K562 (cell line): ENCODE measurements at regions not wholly inside any gene's neighbourhood (a gene's known extent, or its start where the extent isn't known, plus 50 kb on each side); places are given as distances from the start of the nearest gene placed in this dataset.

ENCODE experiments used
- ATAC-seq: fragments of 200-7000 bp; cut with Tn5 transposase; 3 replicates; pipeline ENCODE4 v1.9.1; 2020; ENCODE audit warnings: moderate library complexity
- BruUV-seq: library from RNA; stranded (reverse); fragments of 400-500 nt; replicated peaks from 2 replicates; lab custom pipeline; 2021; lab: Mats Ljungman, UMichigan
- CTCF ChIA-PET: fragments of 300-600 bp; formaldehyde crosslinking; extraction: SDS; loops from one replicate; lab custom pipeline; 2021; ENCODE audit warnings: low intra/inter-chr PET ratio; lab: Yijun Ruan, JAX
- POLR2A ChIA-PET: fragments of 300-600, 350-650 bp; sonication (Branson Sonifier 250); formaldehyde crosslinking; extraction: SDS; loops from one replicate; lab custom pipeline; 2021; ENCODE audit warnings: antibody characterized with exemption, inconsistent platforms; lab: Yijun Ruan, JAX
- DNase-seq, 4 experiments: peaks; one replicate each; pipeline versions ENCODE4 v3.0.0 to v3.0.0-alpha.2; 2011 to 2018; ENCODE audit warnings: low spot score in 3 of 4, mixed read lengths in 3 of 4; ENCODE audit errors: extremely low read depth in 1 of 4
- FAIRE-seq: peaks from 2 replicates; lab custom pipeline; 2011; peaks lifted over from hg19 to GRCh38; lab: Jason Lieb, UNC
- H2AFZ ChIP-seq: 2 replicates; pipeline ENCODE4 v1.6.0; 2011; ENCODE audit warnings: low read depth, low read length, control low read depth, inconsistent platforms
- H3K27ac ChIP-seq: fragments of 200-600 bp; 3 replicates; pipeline ENCODE4 v1.8.0; 2011; ENCODE audit warnings: low read depth, mild to moderate bottlenecking, control low read depth, inconsistent platforms, low read length, moderate library complexity, mixed read lengths; ENCODE audit errors: extremely low read depth
- H3K27me3 ChIP-seq, 2 experiments: fragments of 300-600 bp in 1 of 2; 2 replicates in 1 of 2; 3 replicates in 1 of 2; pipeline versions ENCODE4 v1.6.0 to v1.8.0; 2011; ENCODE audit warnings: inconsistent platforms in 2 of 2, low read length in 2 of 2, mild to moderate bottlenecking in 1 of 2, mixed read lengths in 1 of 2, moderate library complexity in 1 of 2; ENCODE audit not compliant: control insufficient read depth in 2 of 2, insufficient read depth in 2 of 2
- H3K36me3 ChIP-seq: fragments of 300-600 bp; 3 replicates; pipeline ENCODE4 v1.8.0; 2011; ENCODE audit warnings: mild to moderate bottlenecking, low read length, inconsistent platforms; ENCODE audit not compliant: control insufficient read depth, insufficient read depth
- H3K4me1 ChIP-seq, 2 experiments: fragments of 200-600 bp in 1 of 2; replicated peaks in 1 of 2; 2 replicates in 1 of 2; 3 replicates in 1 of 2; pipeline versions ENCODE4 v1.5.1 to v1.8.0; 2011; ENCODE audit warnings: inconsistent platforms in 2 of 2, low read length in 2 of 2, mild to moderate bottlenecking in 1 of 2, mixed read lengths in 1 of 2, moderate library complexity in 1 of 2; ENCODE audit not compliant: control insufficient read depth in 2 of 2, insufficient read depth in 2 of 2
- H3K4me2 ChIP-seq: 2 replicates; pipeline ENCODE4 v1.6.1; 2011; ENCODE audit warnings: low read length, control low read depth, inconsistent platforms, mixed read lengths; ENCODE audit not compliant: insufficient read depth
- H3K4me3 ChIP-seq: fragments of 200-600 bp; sonication (generic), shearing (Covaris generic); 2 replicates; pipeline ENCODE4 v1.5.1; 2016; ENCODE audit warnings: control low read depth, inconsistent platforms
- H3K79me2 ChIP-seq: fragments of 200-600 bp; 3 replicates; pipeline ENCODE4 v1.8.0; 2011; ENCODE audit warnings: low read length, inconsistent platforms; ENCODE audit not compliant: control insufficient read depth, insufficient read depth
- H3K9ac ChIP-seq, 2 experiments: 2 replicates each; pipeline versions ENCODE4 v1.6.0 to v1.6.1; 2011; ENCODE audit warnings: low read depth in 2 of 2, low read length in 2 of 2, control low read depth in 1 of 2, inconsistent platforms in 1 of 2, mild to moderate bottlenecking in 1 of 2, mixed read lengths in 1 of 2; ENCODE audit not compliant: insufficient read depth in 1 of 2
- H3K9me1 ChIP-seq: one replicate; pipeline ENCODE4 v1.6.0; 2011; ENCODE audit warnings: inconsistent platforms, mild to moderate bottlenecking, low read length, moderate library complexity; ENCODE audit not compliant: control insufficient read depth, insufficient read depth
- H3K9me3 ChIP-seq: replicated peaks from 2 replicates; pipeline ENCODE4 v1.5.1; 2011; ENCODE audit warnings: low read depth, low read length, inconsistent platforms; ENCODE audit not compliant: control insufficient read depth, insufficient read depth
- H4K20me1 ChIP-seq: replicated peaks from 2 replicates; pipeline ENCODE4 v1.6.1; 2011; ENCODE audit warnings: low read length, inconsistent platforms, mixed read lengths; ENCODE audit not compliant: control insufficient read depth, insufficient read depth
- BCL6 ChIP-seq: fragments of 250-450 bp; sonication (Bioruptor Pico); IDR thresholded peaks from 2 replicates; pipeline ENCODE4 v1.4.0; 2020
- CAMTA2 ChIP-seq: fragments of 250-450 bp; sonication (Bioruptor Pico); conservative IDR thresholded peaks from 2 replicates; pipeline ENCODE4 v1.5.1; 2022
- CBX5 ChIP-seq: IDR thresholded peaks from 2 replicates; pipeline ENCODE4 v1.6.1; 2014; ENCODE audit warnings: low read depth, borderline replicate concordance
- CEBPB ChIP-seq: fragments of 450-650 bp; IDR thresholded peaks from 2 replicates; pipeline ENCODE4 v1.6.1; 2016; ENCODE audit warnings: missing genetic modification characterization, missing compliant biosample characterization
- CEBPZ ChIP-seq: fragments of 150-350 bp; IDR thresholded peaks from 2 replicates; pipeline ENCODE4 v1.6.1; 2014; ENCODE audit warnings: low read depth, mild to moderate bottlenecking, low read length, borderline replicate concordance
- CLOCK ChIP-seq: fragments of 250-450 bp; sonication (Bioruptor Pico); IDR thresholded peaks from 2 replicates; pipeline ENCODE4 v1.4.0; 2020; ENCODE audit warnings: mild to moderate bottlenecking, moderate library complexity, borderline replicate concordance
- FOXA1 ChIP-seq: fragments of 450-650 bp; IDR thresholded peaks from 2 replicates; pipeline ENCODE4 v1.6.1; 2016; ENCODE audit warnings: mild to moderate bottlenecking, borderline replicate concordance
- HDAC3 ChIP-seq: fragments of 450-650 bp; IDR thresholded peaks from 2 replicates; pipeline ENCODE4 v1.6.1; 2018; ENCODE audit warnings: borderline replicate concordance, mild to moderate bottlenecking, moderate library complexity; ENCODE audit not compliant: partially characterized antibody
- KDM1A ChIP-seq, 2 experiments: fragments of 450-650 bp; IDR thresholded peaks; 2 replicates each; pipeline ENCODE4 v1.6.1; 2016; ENCODE audit warnings: mild to moderate bottlenecking in 2 of 2
- L3MBTL2 ChIP-seq: fragments of 450-650 bp; IDR thresholded peaks from 2 replicates; pipeline ENCODE4 v1.6.1; 2016; ENCODE audit warnings: mild to moderate bottlenecking, moderate library complexity
- MAZ ChIP-seq, 2 experiments: fragments of 450-650 bp in 1 of 2; sonication (generic) in 1 of 2; formaldehyde crosslinking; IDR thresholded peaks in 1 of 2; conservative IDR thresholded peaks in 1 of 2; 2 replicates each; pipeline versions ENCODE4 v1.4.0 to v1.5.0; 2020; ENCODE audit warnings: mild to moderate bottlenecking in 1 of 2, missing genetic modification reagents in 1 of 2
- NUFIP1 ChIP-seq: fragments of 450-650 bp; IDR thresholded peaks from 2 replicates; pipeline ENCODE4 v1.6.1; 2018; ENCODE audit not compliant: partially characterized antibody
- POU5F1 ChIP-seq: fragments of 150-350 bp; IDR thresholded peaks from 2 replicates; pipeline ENCODE4 v1.6.1; 2014; ENCODE audit warnings: borderline replicate concordance, low read length, low read depth, mild to moderate bottlenecking; ENCODE audit not compliant: partially characterized antibody
- SNIP1 ChIP-seq: fragments of 450-650 bp; IDR thresholded peaks from 2 replicates; pipeline ENCODE4 v1.7.1; 2017; ENCODE audit warnings: low read depth, mild to moderate bottlenecking
- TAF1 ChIP-seq: IDR thresholded peaks from 2 replicates; pipeline ENCODE4 v1.6.1; 2011; ENCODE audit warnings: mild to moderate bottlenecking, low read length, moderate library complexity; ENCODE audit not compliant: insufficient read depth, control insufficient read depth, severe bottlenecking; ENCODE audit errors: extremely low read depth
- ZBTB17 ChIP-seq: fragments of 450-650 bp; formaldehyde crosslinking; IDR thresholded peaks from 2 replicates; pipeline ENCODE4 v1.4.0; 2020; ENCODE audit warnings: mild to moderate bottlenecking
- ZNF253 ChIP-seq: fragments of 250-450 bp; sonication (Bioruptor Pico); conservative IDR thresholded peaks from 2 replicates; pipeline ENCODE4 v1.6.1; 2021; ENCODE audit warnings: mild to moderate bottlenecking
- ZNF354B ChIP-seq: fragments of 250-450 bp; sonication (Bioruptor Pico); IDR thresholded peaks from 2 replicates; pipeline ENCODE4 v1.4.0; 2020
- ZNF696 ChIP-seq: fragments of 250-450 bp; sonication (Bioruptor Pico); conservative IDR thresholded peaks from 2 replicates; pipeline ENCODE4 v1.4.0; 2020; ENCODE audit warnings: mild to moderate bottlenecking, moderate library complexity
- WGBS: fragments of 100-300 bp; shearing (Covaris generic); methylation state at CpG from one replicate; pipeline ENCODE4 v1.1.6; 2016; ENCODE audit warnings: low coverage, mixed read lengths; ENCODE audit not compliant: insufficient coverage; ENCODE audit errors: missing lambda C conversion rate; 5-methylcytosine and 5-hydroxymethylcytosine counted together
- in situ Hi-C: fragments of 300-500 bp; cut with MboI; formaldehyde crosslinking; loops from 4 replicates; pipeline ENCODE4 v1.15.0; 2018; ENCODE audit warnings: inconsistent platforms, mixed read lengths
- intact Hi-C: fragments of 100-400 bp; cut with micrococcal nuclease; formaldehyde crosslinking; loops from 2 replicates; pipeline ENCODE4 v1.14.2; 2022

- H3K27me3 ChIP-seq: no peaks in the 10 kb centered on the region
- POLR2A ChIA-PET: no interaction called here
- H3K4me1 ChIP-seq: peaks cover 0 to 5% of the 10 kb centered on the region in 2 experiments; a peak in 3 of 5 replicates
- no peaks in the 10 kb centered on the region for H3K79me2 ChIP-seq
- no peaks in the 10 kb centered on the region for H4K20me1 ChIP-seq
- DNase-seq: no peak
- CTCF ChIA-PET: no interaction called here
- TF ChIP-seq FOXA1 (no peak), ZBTB17 (CRISPR knock-in tag) (no peak), L3MBTL2 (no peak), POU5F1 (no peak), ZNF253 (CRISPR knock-in tag) (no peak), BCL6 (no peak), CBX5 (no peak), SNIP1 (no peak), KDM1A (IDR thresholded peaks at IDR 0.05) (no peak), ZNF696 (no peak), MAZ (CRISPR knock-in tag; conservative IDR thresholded peaks at IDR 0.05 in 1 of 2, IDR thresholded peaks at IDR 0.05 in 1 of 2) (no peak), HDAC3 (no peak), TAF1 (no peak), CAMTA2 (CRISPR knock-in tag) (no peak), NUFIP1 (no peak), CLOCK (CRISPR knock-in tag) (no peak), ZNF354B (CRISPR knock-in tag) (no peak), CEBPB (tag) (no peak), CEBPZ (no peak)
- no peak overlapping the region for H3K4me3 ChIP-seq
- no peaks in the 10 kb centered on the region for H3K9me3 ChIP-seq
- H2AFZ ChIP-seq: no peak overlapping the region
- in situ Hi-C loops: no loop called here
- intact Hi-C loops: no loop called here
- ATAC-seq: no peak
- FAIRE-seq: no peak
- H3K4me2 ChIP-seq: no peak overlapping the region
- no TSS peak for BruUV-seq
- WGBS: 71% methylated on average over 4 of the region's 4 CpGs
- no peak overlapping the region for H3K9ac ChIP-seq
- no peaks in the 10 kb centered on the region for H3K9me1 ChIP-seq
- no peaks in the 10 kb centered on the region for H3K36me3 ChIP-seq
- no peak overlapping the region for H3K27ac ChIP-seq
Measured at GRCh38 chr3:72481542-72481941, 366.7 kb downstream of the SHQ1 start.
